Urinary bladder (tissue), 3 donors: ENCODE measurements at regions not wholly inside any gene's neighbourhood (a gene's known extent, or its start where the extent isn't known, plus 50 kb on each side); places are given as distances from the start of the nearest gene placed in this dataset.
"Not testable (repeated sequence)": the region's sequence is repeated elsewhere in the genome, so short reads cannot be mapped to it uniquely, and the experiment has no call there.

Source experiments
- DNase-seq: peaks from one replicate; pipeline ENCODE4 v3.0.0-alpha.2; 2015; ENCODE audit errors: extremely low spot score
- H3K27ac ChIP-seq: one replicate; pipeline ENCODE4 v1.5.1; 2013; ENCODE audit warnings: low read depth, mild to moderate bottlenecking, moderate library complexity
- H3K36me3 ChIP-seq: one replicate; pipeline ENCODE4 v1.6.1; 2013; ENCODE audit warnings: mild to moderate bottlenecking, moderate library complexity; ENCODE audit not compliant: insufficient read depth
- H3K4me1 ChIP-seq: one replicate; pipeline ENCODE4 v1.6.1; 2013; ENCODE audit warnings: mild to moderate bottlenecking, moderate library complexity; ENCODE audit not compliant: insufficient read depth
- H3K4me3 ChIP-seq: one replicate; pipeline ENCODE4 v1.5.1; 2013; ENCODE audit warnings: low read depth, low read length
- WGBS: extraction: QIAGEN DNeasy Blood & Tissue Kit; methylation state at CpG from one replicate; pipeline ENCODE4 v1.1.7; 2013; 5-methylcytosine and 5-hydroxymethylcytosine counted together
- donor health status: healthy with polysubstance abuse.
- donor health status: healthy.

DNA sequence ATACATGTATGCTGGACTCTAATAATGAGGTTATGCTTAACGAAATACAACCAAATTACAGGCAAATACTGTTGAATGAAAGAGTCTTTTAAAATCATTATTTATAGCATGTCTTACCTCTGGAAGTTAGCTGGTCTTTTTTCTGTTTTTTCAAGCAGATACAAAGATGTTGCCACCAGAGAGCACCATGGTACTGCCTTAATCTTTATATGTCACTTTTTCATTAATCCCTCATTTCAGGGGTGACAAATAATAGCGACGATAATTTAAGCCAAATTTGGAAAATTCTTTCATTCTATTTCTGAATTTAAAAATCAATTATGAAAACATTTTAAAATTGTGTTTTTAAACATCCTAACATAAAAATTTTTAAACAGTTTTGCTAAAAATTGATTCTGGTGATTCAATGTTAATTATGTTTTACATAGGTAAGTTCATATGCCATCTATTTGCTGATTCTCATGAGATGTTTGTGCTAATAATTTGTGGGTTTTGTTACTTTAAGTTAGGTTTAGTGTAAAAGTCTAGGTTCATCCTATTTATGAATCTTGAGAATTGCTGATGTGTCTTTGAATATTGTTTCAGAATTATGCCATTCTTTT is 379.3 kb upstream of the SGCG start:
- 38% methylated on average over 3 of the region's 3 CpGs for WGBS
- no peak overlapping the region for H3K4me3 ChIP-seq
- no peaks in the 10 kb centered on the region for H3K36me3 ChIP-seq
- no peak for DNase-seq
- no peaks in the 10 kb centered on the region for H3K4me1 ChIP-seq
- H3K27ac ChIP-seq = no peak overlapping the region

GRCh38 chr13:22812793-22813192 is 368.0 kb upstream of the SGCG start:
- no peak for DNase-seq
- 23% methylated on average over 3 of the region's 3 CpGs for WGBS
- Histone ChIP-seq H3K36me3 (no peaks in the 10 kb centered on the region), H3K4me1 (no peaks in the 10 kb centered on the region), H3K27ac (no peak overlapping the region), H3K4me3 (no peak overlapping the region)

GRCh38 chr13:22813531-22814377 is 367.0 kb upstream of the SGCG start:
- not testable (repeated sequence) for H3K4me1 ChIP-seq, H3K36me3 ChIP-seq, H3K4me3 ChIP-seq, H3K27ac ChIP-seq, DNase-seq
- 18% methylated on average over 21 of the region's 21 CpGs for WGBS

DNA sequence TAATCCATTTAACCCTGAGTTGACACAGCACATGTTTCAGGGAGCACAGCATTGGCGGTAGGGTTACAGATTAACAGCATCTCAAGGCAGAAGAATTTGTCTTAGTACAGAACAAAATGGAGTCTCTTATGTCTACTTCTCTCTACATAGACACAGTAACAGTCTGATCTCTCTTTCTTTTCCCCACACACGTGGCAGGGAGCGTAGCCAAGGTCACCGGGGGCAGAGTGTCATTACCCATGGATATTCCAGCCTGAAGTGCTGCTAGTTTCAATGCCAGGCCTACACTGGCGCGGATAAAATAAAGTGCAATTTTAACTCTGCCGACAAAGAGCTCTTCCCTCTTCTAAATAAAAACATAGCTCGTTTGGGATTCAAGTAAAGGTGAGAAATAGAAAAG is 366.3 kb upstream of the SGCG start:
- not testable (repeated sequence) for H3K36me3 ChIP-seq, H3K4me1 ChIP-seq, DNase-seq, H3K27ac ChIP-seq, H3K4me3 ChIP-seq
- 78% methylated on average over 8 of the region's 8 CpGs for WGBS

DNA sequence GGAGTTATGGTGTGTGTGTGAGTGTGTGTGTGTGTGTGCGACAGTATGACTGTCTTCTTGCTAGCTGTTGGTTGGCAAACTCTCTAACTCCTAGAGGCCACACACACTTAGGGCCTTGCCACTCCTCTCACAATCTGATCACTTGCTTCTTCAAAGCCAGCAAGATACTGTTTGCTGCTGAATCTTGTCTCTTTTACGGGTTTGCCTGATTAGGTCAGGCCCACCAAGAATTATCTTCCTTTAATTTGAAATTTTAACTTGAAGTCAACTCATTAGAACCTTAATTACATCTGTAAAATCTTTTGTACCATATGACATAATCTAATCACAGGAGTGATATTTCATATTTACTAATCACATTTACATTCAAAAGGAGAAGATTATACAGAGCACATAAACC is 359.2 kb upstream of the SGCG start:
- H3K4me3 ChIP-seq = no peak overlapping the region
- no peak for DNase-seq
- H3K27ac ChIP-seq = no peak overlapping the region
- no peaks in the 10 kb centered on the region for H3K4me1 ChIP-seq
- 96% methylated on average over 2 of the region's 2 CpGs for WGBS
- H3K36me3 ChIP-seq = no peaks in the 10 kb centered on the region

GRCh38 chr13:22825186-22825585 is 355.6 kb upstream of the SGCG start:
- DNase-seq = no peak
- 88% methylated on average over 1 of the region's 1 CpG for WGBS
- no peaks in the 10 kb centered on the region for H3K36me3 ChIP-seq

GRCh38 chr13:22828081-22828480 is 352.7 kb upstream of the SGCG start:
- Histone ChIP-seq H3K4me3 (no peak overlapping the region), H3K4me1 (no peaks in the 10 kb centered on the region), H3K36me3 (no peaks in the 10 kb centered on the region), H3K27ac (no peak overlapping the region)
- 85% methylated on average over 2 of the region's 2 CpGs for WGBS
- no peak for DNase-seq

More at GRCh38 chr13:22825186-22825585, 355.6 kb upstream of the SGCG start:
- Histone ChIP-seq H3K27ac (no peak overlapping the region), H3K4me1 (no peaks in the 10 kb centered on the region), H3K4me3 (no peak overlapping the region)

DNA sequence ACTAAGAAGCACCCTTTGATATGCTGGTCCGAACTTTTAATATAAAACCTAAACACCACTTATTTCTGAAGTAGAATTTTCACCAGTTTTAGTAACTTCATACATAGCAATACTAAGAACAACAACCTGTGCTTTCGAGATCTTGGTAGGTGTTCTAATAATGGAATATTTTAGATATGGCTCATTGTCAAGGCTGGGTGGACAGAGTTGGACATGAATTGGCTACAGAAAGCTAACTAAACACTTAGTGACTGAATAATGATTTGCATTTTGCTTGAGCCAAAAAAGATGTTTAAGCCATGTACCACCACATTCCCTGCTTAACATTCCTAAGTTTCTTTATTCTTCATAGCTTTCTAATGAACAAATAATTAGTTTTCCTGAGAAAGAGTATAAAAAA is 344.3 kb upstream of the SGCG start:
- Histone ChIP-seq H3K4me1 (no peaks in the 10 kb centered on the region), H3K4me3 (no peak overlapping the region), H3K27ac (no peak overlapping the region), H3K36me3 (no peaks in the 10 kb centered on the region)
- 90% methylated on average over 2 of the region's 2 CpGs for WGBS
- no peak for DNase-seq

GRCh38 chr13:22837980-22838647 is 342.7 kb upstream of the SGCG start:
- WGBS = 15% methylated on average over 45 of the region's 45 CpGs
- Histone ChIP-seq H3K27ac (no peak overlapping the region), H3K4me3 (peak overlapping the region; percentile 29), H3K36me3 (no peaks in the 10 kb centered on the region), H3K4me1 (no peaks in the 10 kb centered on the region)
- DNase-seq = no peak

- Histone ChIP-seq H3K27ac (no peak overlapping the region), H3K4me1 (no peaks in the 10 kb centered on the region), H3K36me3 (no peaks in the 10 kb centered on the region), H3K4me3 (no peak overlapping the region)
- DNase-seq = no peak
- 85% methylated on average over 7 of the region's 7 CpGs for WGBS
These were observed 340.9 kb upstream of the SGCG start for GRCh38 chr13:22839603-22840530.

- 43% methylated on average over 2 of the region's 2 CpGs for WGBS
These were observed 334.2 kb upstream of the SGCG start for GRCh38 chr13:22846551-22846950.

DNA sequence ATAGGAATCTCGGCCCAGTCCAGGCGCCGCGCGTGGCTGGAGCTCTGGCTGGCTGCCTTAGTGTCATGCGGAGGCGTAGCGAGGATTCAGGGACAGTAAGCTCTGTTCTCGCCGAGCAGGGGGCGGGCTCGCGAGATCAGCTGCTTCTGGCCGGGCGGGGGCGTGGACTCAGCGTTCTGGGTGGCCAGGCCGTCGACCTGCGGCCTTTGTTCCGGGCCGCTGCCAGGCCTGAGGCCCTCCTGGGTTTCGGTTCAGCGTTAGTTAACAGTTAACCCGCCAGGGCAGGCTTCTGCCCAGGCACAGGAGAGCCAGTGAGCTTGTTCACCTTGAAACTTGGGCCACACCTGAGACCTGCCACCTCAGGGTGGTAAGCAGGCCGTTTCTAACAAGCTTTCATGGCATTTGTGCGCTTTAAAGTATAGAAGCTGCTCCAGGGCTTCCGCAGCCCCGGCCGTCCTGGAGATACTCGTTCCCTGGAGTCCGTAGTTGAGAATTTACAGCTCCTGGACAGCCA is 332.2 kb upstream of the SGCG start:
- Histone ChIP-seq H3K36me3 (no peaks in the 10 kb centered on the region), H3K4me1 (no peaks in the 10 kb centered on the region), H3K27ac (no peak overlapping the region), H3K4me3 (no peak overlapping the region)
- no peak for DNase-seq
- WGBS = 85% methylated on average over 32 of the region's 32 CpGs

More at GRCh38 chr13:22846551-22846950, 334.2 kb upstream of the SGCG start:
- Histone ChIP-seq H3K27ac (no peak overlapping the region), H3K4me3 (no peak overlapping the region), H3K4me1 (no peaks in the 10 kb centered on the region), H3K36me3 (no peaks in the 10 kb centered on the region)
- no peak for DNase-seq

DNA sequence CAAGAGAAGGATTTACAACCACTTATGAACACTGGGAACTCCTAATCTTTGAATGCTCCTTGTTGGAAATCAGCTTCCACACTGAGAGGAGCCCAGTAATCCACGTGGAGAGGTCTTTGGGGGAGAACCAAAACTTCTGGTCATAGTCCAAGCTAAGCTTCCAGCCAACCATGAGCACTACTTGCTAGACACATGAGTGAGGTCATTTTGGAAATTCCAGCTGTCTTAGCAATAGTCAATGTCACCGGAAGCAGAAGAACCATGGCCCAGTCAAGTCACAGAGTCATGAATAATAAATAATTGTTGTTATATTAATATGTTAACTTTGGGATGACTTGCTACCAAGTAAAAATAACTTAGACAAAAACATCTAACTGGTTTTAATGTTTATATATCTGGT is 324.9 kb upstream of the SGCG start:
- WGBS = 81% methylated on average over 2 of the region's 2 CpGs
- Histone ChIP-seq H3K27ac (no peak overlapping the region), H3K4me1 (no peaks in the 10 kb centered on the region), H3K4me3 (no peak overlapping the region), H3K36me3 (no peaks in the 10 kb centered on the region)
- DNase-seq = no peak
